Panc1 (cell line): ENCODE measurements at regions not wholly inside any gene's neighbourhood (a gene's known extent, or its start where the extent isn't known, plus 50 kb on each side); places are given as distances from the start of the nearest gene placed in this dataset.

Experiments used
- CTCF ChIP-seq: fragments of 450-650 bp; IDR thresholded peaks from 2 replicates; pipeline ENCODE4 v1.5.1; 2017; ENCODE audit warnings: mild to moderate bottlenecking
- POLR2AphosphoS5 ChIP-seq: IDR thresholded peaks from 2 replicates; pipeline ENCODE4 v1.6.1; 2012; ENCODE audit warnings: mild to moderate bottlenecking, low read depth, low read length, moderate library complexity
- SIN3A ChIP-seq: IDR thresholded peaks from 2 replicates; pipeline ENCODE4 v1.6.1; 2012; ENCODE audit warnings: low read depth, mild to moderate bottlenecking, low read length, moderate library complexity, borderline replicate concordance; ENCODE audit not compliant: insufficient read depth
- TCF7L2 ChIP-seq: IDR thresholded peaks from 2 replicates; pipeline ENCODE4 v1.6.1; 2011; ENCODE audit warnings: mild to moderate bottlenecking, low read depth, low read length, inconsistent platforms
- TF ChIP-seq, protein P1 (sequence below), 2 experiments: IDR thresholded peaks; 2 replicates each; pipeline ENCODE4 v1.6.1; 2011 to 2012; ENCODE audit warnings: low read depth in 2 of 2, control low read depth in 1 of 2, low read length in 1 of 2, mild to moderate bottlenecking in 1 of 2, moderate library complexity in 1 of 2; ENCODE audit not compliant: insufficient read depth in 1 of 2

- TF ChIP-seq POLR2AphosphoS5 (no peak), CTCF (no peak), TCF7L2 (no peak), SIN3A (no peak)
- TF ChIP-seq, protein P1, sequence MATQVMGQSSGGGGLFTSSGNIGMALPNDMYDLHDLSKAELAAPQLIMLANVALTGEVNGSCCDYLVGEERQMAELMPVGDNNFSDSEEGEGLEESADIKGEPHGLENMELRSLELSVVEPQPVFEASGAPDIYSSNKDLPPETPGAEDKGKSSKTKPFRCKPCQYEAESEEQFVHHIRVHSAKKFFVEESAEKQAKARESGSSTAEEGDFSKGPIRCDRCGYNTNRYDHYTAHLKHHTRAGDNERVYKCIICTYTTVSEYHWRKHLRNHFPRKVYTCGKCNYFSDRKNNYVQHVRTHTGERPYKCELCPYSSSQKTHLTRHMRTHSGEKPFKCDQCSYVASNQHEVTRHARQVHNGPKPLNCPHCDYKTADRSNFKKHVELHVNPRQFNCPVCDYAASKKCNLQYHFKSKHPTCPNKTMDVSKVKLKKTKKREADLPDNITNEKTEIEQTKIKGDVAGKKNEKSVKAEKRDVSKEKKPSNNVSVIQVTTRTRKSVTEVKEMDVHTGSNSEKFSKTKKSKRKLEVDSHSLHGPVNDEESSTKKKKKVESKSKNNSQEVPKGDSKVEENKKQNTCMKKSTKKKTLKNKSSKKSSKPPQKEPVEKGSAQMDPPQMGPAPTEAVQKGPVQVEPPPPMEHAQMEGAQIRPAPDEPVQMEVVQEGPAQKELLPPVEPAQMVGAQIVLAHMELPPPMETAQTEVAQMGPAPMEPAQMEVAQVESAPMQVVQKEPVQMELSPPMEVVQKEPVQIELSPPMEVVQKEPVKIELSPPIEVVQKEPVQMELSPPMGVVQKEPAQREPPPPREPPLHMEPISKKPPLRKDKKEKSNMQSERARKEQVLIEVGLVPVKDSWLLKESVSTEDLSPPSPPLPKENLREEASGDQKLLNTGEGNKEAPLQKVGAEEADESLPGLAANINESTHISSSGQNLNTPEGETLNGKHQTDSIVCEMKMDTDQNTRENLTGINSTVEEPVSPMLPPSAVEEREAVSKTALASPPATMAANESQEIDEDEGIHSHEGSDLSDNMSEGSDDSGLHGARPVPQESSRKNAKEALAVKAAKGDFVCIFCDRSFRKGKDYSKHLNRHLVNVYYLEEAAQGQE (IDR thresholded peaks at IDR 0.05; ENCODE audit: insufficient read depth in 1 of 2, low read depth in 2 of 2, low read length in 1 of 2) = no peak
Measured at GRCh38 chr3:61451841-61452240, 109.5 kb upstream of the PTPRG start.
